Loucy (cell line): ENCODE measurements at regions not wholly inside any gene's neighbourhood (a gene's known extent, or its start where the extent isn't known, plus 50 kb on each side); places are given as distances from the start of the nearest gene placed in this dataset.

Experiments used
- EZH2phosphoT487 ChIP-seq: fragments of 200-600 bp; IDR thresholded peaks from 2 replicates; pipeline ENCODE4 v1.6.1; 2018; ENCODE audit warnings: antibody characterized with exemption, mild to moderate bottlenecking, moderate library complexity, borderline replicate concordance
- TF ChIP-seq, protein P1 (sequence below): fragments of 200-600 bp; sonication (generic); conservative IDR thresholded peaks from 2 replicates; pipeline ENCODE4 v1.5.1; 2014; ENCODE audit warnings: mild to moderate bottlenecking, antibody characterized with exemption, low read length

DNA sequence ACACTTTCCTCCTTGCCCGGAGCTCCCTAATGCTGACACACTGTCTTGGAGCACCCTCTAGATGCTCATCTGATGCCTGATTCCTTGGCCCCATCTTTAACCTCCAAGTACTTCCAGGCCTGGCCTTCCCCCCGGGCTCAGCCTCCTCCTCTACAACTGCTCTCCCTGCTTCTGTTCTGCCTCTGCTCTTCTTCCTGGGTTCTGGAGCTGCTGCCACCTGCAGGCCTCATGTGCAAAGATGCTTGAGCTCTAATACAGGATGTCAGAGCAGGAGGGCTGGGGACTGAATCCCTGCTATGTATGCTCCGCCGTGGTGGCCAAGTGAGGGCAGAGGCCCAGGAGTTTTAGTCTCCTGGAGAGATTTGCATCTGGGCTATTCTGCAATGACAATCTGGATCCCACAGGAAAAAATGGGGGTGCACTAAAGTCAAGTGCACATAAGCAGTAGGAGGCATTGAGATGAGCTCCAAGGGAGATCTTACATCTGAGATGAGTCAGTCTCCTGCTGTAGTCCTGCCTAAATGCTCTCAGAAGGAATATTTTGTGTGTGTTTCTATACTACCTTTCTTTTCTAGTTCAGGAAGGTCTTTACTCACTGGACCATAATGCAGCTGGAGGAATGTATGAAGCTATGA, 296.3 kb downstream of the UACA start:
- TF ChIP-seq, protein P1, sequence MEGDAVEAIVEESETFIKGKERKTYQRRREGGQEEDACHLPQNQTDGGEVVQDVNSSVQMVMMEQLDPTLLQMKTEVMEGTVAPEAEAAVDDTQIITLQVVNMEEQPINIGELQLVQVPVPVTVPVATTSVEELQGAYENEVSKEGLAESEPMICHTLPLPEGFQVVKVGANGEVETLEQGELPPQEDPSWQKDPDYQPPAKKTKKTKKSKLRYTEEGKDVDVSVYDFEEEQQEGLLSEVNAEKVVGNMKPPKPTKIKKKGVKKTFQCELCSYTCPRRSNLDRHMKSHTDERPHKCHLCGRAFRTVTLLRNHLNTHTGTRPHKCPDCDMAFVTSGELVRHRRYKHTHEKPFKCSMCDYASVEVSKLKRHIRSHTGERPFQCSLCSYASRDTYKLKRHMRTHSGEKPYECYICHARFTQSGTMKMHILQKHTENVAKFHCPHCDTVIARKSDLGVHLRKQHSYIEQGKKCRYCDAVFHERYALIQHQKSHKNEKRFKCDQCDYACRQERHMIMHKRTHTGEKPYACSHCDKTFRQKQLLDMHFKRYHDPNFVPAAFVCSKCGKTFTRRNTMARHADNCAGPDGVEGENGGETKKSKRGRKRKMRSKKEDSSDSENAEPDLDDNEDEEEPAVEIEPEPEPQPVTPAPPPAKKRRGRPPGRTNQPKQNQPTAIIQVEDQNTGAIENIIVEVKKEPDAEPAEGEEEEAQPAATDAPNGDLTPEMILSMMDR: peak; percentile 89
- TF ChIP-seq EZH2phosphoT487: no peak
